ENCODE measurements at regions not wholly inside any gene's neighbourhood (a gene's known extent, or its start where the extent isn't known, plus 50 kb on each side); places are given as distances from the start of the nearest gene placed in this dataset.
"Not testable (repeated sequence)": the region's sequence is repeated elsewhere in the genome, so short reads cannot be mapped to it uniquely, and the experiment has no call there.

GRCh38 chrX:113545040-113545439 lies 704.4 kb upstream of the AMOT start:
- DNase-seq (ENCODE audit: extremely low read depth, low read depth), result no peak

DNA sequence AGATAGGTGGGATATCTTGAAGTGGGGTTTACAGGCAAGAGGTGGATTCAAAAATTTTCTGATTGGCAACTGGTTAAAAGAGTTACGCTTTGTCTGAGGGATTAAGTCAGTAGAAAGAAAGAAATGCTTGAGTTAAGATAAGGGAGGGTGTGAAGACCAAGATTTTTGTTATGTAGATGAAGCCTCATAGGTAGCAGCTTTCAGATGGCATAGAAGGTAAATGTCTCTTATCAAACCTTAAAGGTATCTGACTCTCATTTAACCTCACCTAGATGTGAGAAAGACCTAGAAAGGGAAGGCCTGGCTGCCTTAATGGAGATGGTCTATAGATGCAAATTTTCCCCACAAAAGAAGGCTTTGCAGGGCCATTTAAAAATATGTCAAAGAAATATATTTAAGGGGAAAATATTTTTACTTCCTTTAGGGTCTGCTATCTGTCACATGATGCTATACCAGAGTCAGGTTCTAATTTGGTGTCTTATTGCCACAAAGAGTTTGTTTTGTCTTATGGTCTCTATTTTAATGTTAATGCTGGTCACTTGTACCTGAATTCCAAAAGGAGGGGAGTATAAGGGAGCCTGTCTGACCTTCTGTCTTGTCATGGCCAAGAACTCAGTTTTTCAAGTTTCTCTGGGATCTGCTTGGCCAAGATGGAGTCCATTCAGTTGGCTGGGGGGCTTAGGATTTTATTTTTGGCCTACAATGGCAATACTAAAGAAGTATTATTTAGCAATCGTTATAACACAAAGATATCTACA lies 699.1 kb upstream of the AMOT start:
- DNase-seq (ENCODE audit: extremely low read depth, low read depth), result no peak

- DNase-seq (ENCODE audit: extremely low read depth, low read depth), result no peak
Measured at GRCh38 chrX:113529426-113530013, 688.9 kb upstream of the AMOT start.

- DNase-seq (ENCODE audit: extremely low read depth, low read depth), result no peak
Measured at GRCh38 chrX:113522814-113523213, 682.2 kb upstream of the AMOT start.

DNA sequence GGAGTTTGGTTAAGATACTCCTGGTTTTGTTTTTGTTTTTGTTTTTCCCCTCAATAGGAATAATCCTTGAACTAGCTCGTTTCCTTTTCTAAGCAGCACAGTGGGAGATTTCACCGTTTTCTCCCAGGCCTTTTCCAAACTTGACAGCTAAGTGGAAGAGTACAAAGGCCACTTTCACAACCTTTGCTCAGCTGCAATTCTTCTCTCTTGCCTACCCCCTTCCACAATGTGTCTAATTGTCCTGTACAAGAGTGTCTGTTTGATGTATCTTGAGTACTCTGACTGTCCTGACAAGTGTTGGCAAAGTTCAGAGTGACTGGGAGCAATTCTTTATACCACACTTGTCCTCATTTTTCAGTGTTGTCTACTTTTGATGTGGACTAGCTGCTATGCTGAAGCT lies 674.3 kb upstream of the AMOT start:
- DNase-seq (ENCODE audit: extremely low read depth, low read depth), result no peak

DNA sequence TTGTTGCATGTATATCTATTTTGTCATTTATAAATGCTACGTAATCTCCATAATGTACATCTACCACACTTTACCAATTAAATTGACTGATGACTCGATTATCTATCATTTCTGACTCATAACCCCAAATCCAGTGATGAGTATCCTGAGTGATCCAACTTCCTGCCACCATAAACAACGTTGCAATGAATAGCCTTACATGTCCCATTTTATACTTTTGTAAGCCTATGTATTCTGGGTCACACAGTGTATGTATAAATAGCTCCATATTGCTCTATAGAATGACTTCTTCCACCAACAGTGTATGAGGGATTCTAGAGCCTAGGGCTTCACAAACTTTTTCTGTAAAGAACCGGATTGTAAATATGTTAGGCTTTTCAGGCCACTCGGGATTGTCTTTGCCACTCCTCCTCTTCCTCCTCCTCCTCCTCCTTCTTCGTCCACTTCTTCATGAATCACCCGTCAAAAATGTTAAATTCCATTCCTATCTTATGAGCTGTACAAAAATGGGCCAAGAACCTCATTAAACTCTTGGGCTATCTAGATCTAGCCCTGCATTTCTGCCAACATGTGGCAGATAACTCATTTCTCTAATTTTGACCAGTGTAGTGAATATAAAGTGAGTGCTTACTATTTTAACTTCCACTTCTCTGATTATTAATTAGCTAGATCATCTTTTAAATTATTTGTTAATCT lies 672.2 kb upstream of the AMOT start:
- DNase-seq (ENCODE audit: extremely low read depth, low read depth), result peak; percentile 38

- DNase-seq (ENCODE audit: extremely low read depth, low read depth), result no peak
Measured at GRCh38 chrX:113510586-113510985, 670.0 kb upstream of the AMOT start.

DNA sequence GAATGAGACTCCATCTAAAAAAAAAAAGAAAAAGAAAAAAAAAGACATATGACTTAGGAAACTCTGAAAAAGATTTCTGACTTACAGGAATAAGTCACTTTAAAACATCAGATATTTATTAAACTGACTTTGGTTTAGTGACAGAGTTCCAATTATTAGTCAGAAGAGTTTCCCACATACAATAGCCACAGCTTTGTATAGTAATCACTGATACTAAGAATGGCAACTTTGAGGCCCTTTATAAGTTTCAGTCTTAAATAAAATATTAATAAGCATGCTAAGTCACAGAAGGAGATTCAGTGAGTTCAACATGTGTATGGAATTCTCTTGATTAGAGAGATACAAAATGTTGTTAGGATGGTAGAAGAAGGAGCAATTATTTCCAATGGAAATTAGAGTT lies 652.3 kb upstream of the AMOT start:
- no peak for DNase-seq (ENCODE audit: extremely low read depth, low read depth)

DNA sequence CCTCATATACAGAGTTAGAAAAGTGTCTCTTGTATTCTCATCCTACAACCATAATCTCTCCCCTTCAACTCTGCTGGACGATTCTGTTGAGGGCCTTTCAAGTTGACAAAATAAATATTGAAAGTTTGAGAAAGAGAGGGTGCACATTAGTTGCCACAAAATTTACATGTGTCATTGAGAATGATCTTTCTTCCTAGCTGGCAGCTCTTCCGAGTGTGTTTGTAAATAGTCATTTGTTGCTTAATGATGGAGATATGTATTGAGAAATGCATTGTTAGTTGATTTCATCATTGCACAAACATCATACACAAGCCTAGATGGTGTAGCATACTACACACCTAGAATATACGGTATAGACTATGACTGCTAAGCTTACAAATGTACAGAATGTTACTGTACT lies 632.8 kb upstream of the AMOT start:
- DNase-seq (ENCODE audit: extremely low read depth, low read depth), result no peak

DNA sequence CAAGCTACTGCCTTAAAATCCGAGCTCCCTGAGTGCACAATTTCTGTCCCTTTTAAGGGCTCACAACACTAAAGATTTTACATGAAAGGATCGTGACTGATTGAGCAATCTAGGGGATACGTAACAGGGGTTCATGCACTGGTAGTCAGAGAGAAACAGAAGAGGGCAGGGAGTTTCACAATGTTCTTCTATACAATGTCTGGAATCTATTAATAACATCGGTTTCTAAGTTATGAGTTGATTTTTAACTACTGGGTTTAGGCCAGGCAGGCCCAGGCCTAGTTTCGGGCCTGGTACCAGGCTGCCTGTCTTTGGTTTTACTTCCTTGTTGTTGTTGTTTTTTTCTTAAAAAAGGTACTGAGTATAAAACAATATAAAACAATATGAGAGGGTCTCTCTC lies 632.4 kb upstream of the AMOT start:
- not testable (repeated sequence) for DNase-seq (ENCODE audit: extremely low read depth, low read depth)

- no peak for DNase-seq (ENCODE audit: extremely low read depth, low read depth)
Measured at GRCh38 chrX:113470166-113470565, 629.5 kb upstream of the AMOT start.

- DNase-seq (ENCODE audit: extremely low read depth, low read depth), result no peak
Measured at GRCh38 chrX:113457719-113458118, 617.1 kb upstream of the AMOT start.

- no peak for DNase-seq (ENCODE audit: extremely low read depth, low read depth)
Measured at GRCh38 chrX:113455582-113455981, 615.0 kb upstream of the AMOT start.

- DNase-seq (ENCODE audit: extremely low read depth, low read depth), result no peak
Measured at GRCh38 chrX:113429011-113429410, 588.4 kb upstream of the AMOT start.

- no peak for DNase-seq (ENCODE audit: extremely low read depth, low read depth)
Measured at GRCh38 chrX:113422323-113422722, 581.7 kb upstream of the AMOT start.

- DNase-seq (ENCODE audit: extremely low read depth, low read depth), result no peak
Measured at GRCh38 chrX:113421432-113421831, 580.8 kb upstream of the AMOT start.

DNA sequence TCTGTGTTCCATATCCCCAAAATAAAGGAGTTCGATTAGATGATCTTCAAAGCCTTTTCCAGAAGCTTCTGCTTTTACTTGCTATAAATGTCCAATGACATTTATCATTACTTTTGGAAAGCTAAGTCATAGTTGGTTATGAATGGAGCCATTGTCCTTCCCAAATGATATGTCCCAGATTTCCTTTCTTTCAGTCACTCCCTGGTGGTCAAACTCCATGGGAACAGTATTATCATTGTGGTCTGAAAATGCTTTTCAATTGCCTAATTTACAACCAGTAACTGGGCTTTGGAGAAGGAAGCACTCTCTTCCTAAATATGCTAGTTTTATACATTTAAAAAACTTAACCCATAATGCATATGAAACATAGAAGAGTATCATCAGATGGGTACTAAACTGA lies 571.5 kb upstream of the AMOT start:
- no peak for DNase-seq (ENCODE audit: extremely low read depth, low read depth)

DNA sequence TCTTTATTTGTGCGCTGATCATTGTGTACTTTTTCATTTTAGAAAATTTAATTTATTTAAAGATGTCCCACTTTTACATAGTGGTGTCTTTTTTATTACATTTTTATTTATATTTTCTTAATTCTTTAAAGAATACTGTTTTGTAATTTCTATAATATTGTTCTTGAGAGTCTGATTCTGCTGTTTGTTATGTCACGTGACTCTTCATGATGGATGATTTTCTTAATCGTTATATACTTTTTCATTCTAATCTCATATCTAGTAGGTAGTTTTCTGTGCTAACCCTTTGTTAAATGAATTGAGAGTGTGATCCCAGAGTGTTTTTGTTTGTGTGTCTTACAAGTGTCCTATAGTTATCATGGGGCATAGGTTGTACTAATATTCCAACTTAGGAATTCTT lies 568.2 kb upstream of the AMOT start:
- no peak for DNase-seq (ENCODE audit: extremely low read depth, low read depth)

GRCh38 chrX:113400193-113400704 lies 559.6 kb upstream of the AMOT start:
- no peak for DNase-seq (ENCODE audit: extremely low read depth, low read depth)

GRCh38 chrX:113399506-113400192 lies 559.0 kb upstream of the AMOT start:
- no peak for DNase-seq (ENCODE audit: extremely low read depth, low read depth)

DNA sequence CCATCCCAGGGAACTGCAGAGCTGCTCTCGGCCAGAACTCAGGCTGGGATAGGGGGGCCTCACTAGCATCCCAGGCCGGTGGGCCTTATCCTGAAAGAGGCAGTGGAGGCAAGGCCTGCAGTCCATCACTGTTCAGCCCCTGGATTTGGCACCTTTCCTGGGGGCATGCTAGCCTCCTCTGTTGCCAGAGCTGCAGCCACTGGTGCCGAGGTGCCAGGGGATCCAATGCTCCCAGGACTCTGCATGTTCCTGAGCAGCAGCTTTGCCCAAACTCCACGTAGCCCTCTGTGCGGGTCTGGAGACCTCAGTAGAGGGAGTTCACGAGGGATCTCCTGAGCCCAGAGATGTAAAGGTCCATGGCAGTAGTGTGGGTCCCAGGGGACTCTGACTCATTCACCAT lies 551.7 kb upstream of the AMOT start:
- no peak for DNase-seq (ENCODE audit: extremely low read depth, low read depth)
